ENCODE measurements at regions not wholly inside any gene's neighbourhood (a gene's known extent, or its start where the extent isn't known, plus 50 kb on each side); places are given as distances from the start of the nearest gene placed in this dataset.

- no peaks in the 10 kb centered on the region for H3K79me2 ChIP-seq (ENCODE audit: insufficient read depth, low read length)
- peaks cover 3% of the 10 kb centered on the region for H3K27me3 Mint-ChIP-seq (ENCODE audit: low read depth, unreplicated experiment)
- no peaks in the 10 kb centered on the region for H3K36me3 ChIP-seq (ENCODE audit: insufficient read depth, low read length)
- no peak overlapping the region for H2AFZ ChIP-seq (ENCODE audit: low read depth, low read length)
- H4K20me1 ChIP-seq (ENCODE audit: insufficient read depth, low read length): no peaks in the 10 kb centered on the region
- no peaks in the 10 kb centered on the region for H3K27me3 ChIP-seq (ENCODE audit: insufficient read depth, low read length)
- FAIRE-seq (no peak), DNase-seq (ENCODE audit: low read depth) (no peak)
- H3K9ac ChIP-seq (ENCODE audit: low read length): no peak overlapping the region
- H3K9me3 ChIP-seq (ENCODE audit: insufficient read depth, low read depth, low read length): no peaks in the 10 kb centered on the region
- H3K4me1 Mint-ChIP-seq (ENCODE audit: low read depth, unreplicated experiment): peaks cover 6% of the 10 kb centered on the region
- no peaks in the 10 kb centered on the region for H3K36me3 Mint-ChIP-seq (ENCODE audit: low read depth, unreplicated experiment)
- no peak overlapping the region for H3K4me3 ChIP-seq (ENCODE audit: insufficient read depth, low read depth, low read length)
- no peaks in the 10 kb centered on the region for H3K4me1 ChIP-seq (ENCODE audit: insufficient read depth, low read length)
- no peak overlapping the region for H3K4me3 Mint-ChIP-seq (ENCODE audit: unreplicated experiment)
- no peak overlapping the region for H3K27ac ChIP-seq (ENCODE audit: low read depth, low read length)
- TF ChIP-seq, protein P1, sequence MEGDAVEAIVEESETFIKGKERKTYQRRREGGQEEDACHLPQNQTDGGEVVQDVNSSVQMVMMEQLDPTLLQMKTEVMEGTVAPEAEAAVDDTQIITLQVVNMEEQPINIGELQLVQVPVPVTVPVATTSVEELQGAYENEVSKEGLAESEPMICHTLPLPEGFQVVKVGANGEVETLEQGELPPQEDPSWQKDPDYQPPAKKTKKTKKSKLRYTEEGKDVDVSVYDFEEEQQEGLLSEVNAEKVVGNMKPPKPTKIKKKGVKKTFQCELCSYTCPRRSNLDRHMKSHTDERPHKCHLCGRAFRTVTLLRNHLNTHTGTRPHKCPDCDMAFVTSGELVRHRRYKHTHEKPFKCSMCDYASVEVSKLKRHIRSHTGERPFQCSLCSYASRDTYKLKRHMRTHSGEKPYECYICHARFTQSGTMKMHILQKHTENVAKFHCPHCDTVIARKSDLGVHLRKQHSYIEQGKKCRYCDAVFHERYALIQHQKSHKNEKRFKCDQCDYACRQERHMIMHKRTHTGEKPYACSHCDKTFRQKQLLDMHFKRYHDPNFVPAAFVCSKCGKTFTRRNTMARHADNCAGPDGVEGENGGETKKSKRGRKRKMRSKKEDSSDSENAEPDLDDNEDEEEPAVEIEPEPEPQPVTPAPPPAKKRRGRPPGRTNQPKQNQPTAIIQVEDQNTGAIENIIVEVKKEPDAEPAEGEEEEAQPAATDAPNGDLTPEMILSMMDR (IDR thresholded peaks at IDR 0.05; ENCODE audit: insufficient read depth, low read depth, low read length): no peak
- TF ChIP-seq EZH2 (IDR thresholded peaks at IDR 0.05; ENCODE audit: insufficient read depth, low read length): no peak
- no peaks in the 10 kb centered on the region for H3K9me3 Mint-ChIP-seq (ENCODE audit: unreplicated experiment)
- no peak overlapping the region for H3K27ac Mint-ChIP-seq (ENCODE audit: unreplicated experiment)
- H3K4me2 ChIP-seq (ENCODE audit: low read length): no peak overlapping the region
Observed at GRCh38 chr2:147086715-147087114, 758.1 kb upstream of the ACVR2A start.

DNA sequence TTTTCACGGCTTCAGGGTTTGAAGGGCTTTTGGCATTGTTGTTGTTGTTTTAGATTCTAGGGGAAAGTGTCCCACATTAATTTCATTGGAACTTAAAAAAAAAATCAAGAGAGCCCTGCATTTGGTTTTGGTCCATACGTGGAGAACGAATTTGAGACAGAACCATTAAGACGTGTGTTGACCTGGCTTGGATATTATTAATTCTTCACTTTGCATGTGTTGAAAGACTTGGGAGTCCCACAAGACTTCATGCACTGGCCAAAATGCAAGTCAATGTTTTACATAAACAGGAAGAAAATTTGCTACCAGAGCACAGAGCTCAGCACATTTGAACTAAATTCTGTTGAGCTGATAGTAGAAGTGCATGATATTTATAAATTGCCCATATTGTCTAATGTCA lies 761.2 kb upstream of the ACVR2A start:
- Mint-ChIP-seq H3K27ac (ENCODE audit: unreplicated experiment) (no peak overlapping the region), H3K36me3 (ENCODE audit: low read depth, unreplicated experiment) (no peaks in the 10 kb centered on the region), H3K4me1 (ENCODE audit: low read depth, unreplicated experiment) (peaks cover 6% of the 10 kb centered on the region), H3K27me3 (ENCODE audit: low read depth, unreplicated experiment) (no peaks in the 10 kb centered on the region), H3K4me3 (ENCODE audit: unreplicated experiment) (no peak overlapping the region), H3K9me3 (ENCODE audit: unreplicated experiment) (no peaks in the 10 kb centered on the region)
- Histone ChIP-seq H3K4me2 (ENCODE audit: low read length) (no peak overlapping the region), H3K4me3 (ENCODE audit: insufficient read depth, low read depth, low read length) (no peak overlapping the region), H4K20me1 (ENCODE audit: insufficient read depth, low read length) (no peaks in the 10 kb centered on the region), H3K27ac (ENCODE audit: low read depth, low read length) (no peak overlapping the region), H3K9ac (ENCODE audit: low read length) (no peak overlapping the region), H3K4me1 (ENCODE audit: insufficient read depth, low read length) (no peaks in the 10 kb centered on the region), H3K9me3 (ENCODE audit: insufficient read depth, low read depth, low read length) (no peaks in the 10 kb centered on the region), H3K27me3 (ENCODE audit: insufficient read depth, low read length) (no peaks in the 10 kb centered on the region), H3K79me2 (ENCODE audit: insufficient read depth, low read length) (no peaks in the 10 kb centered on the region), H3K36me3 (ENCODE audit: insufficient read depth, low read length) (no peaks in the 10 kb centered on the region), H2AFZ (ENCODE audit: low read depth, low read length) (no peak overlapping the region)
- DNase-seq (ENCODE audit: low read depth) (no peak), FAIRE-seq (no peak)
- no peak for TF ChIP-seq EZH2 (IDR thresholded peaks at IDR 0.05; ENCODE audit: insufficient read depth, low read length)

GRCh38 chr2:147082850-147083522 lies 761.8 kb upstream of the ACVR2A start:
- no peak overlapping the region for H3K27ac Mint-ChIP-seq (ENCODE audit: unreplicated experiment)
- no peaks in the 10 kb centered on the region for H3K27me3 ChIP-seq (ENCODE audit: insufficient read depth, low read length)
- H2AFZ ChIP-seq (ENCODE audit: low read depth, low read length): no peak overlapping the region

More at GRCh38 chr2:147082850-147083522, 761.8 kb upstream of the ACVR2A start:
- H3K36me3 Mint-ChIP-seq (ENCODE audit: low read depth, unreplicated experiment): no peaks in the 10 kb centered on the region
- H3K79me2 ChIP-seq (ENCODE audit: insufficient read depth, low read length): no peaks in the 10 kb centered on the region
- no peaks in the 10 kb centered on the region for H3K27me3 Mint-ChIP-seq (ENCODE audit: low read depth, unreplicated experiment)
- H3K9me3 Mint-ChIP-seq (ENCODE audit: unreplicated experiment): no peaks in the 10 kb centered on the region
- no peak overlapping the region for H3K4me3 ChIP-seq (ENCODE audit: insufficient read depth, low read depth, low read length)
- H3K4me1 Mint-ChIP-seq (ENCODE audit: low read depth, unreplicated experiment): peaks cover 6% of the 10 kb centered on the region
- H3K9me3 ChIP-seq (ENCODE audit: insufficient read depth, low read depth, low read length): no peaks in the 10 kb centered on the region
- no peaks in the 10 kb centered on the region for H3K4me1 ChIP-seq (ENCODE audit: insufficient read depth, low read length)
- H3K27ac ChIP-seq (ENCODE audit: low read depth, low read length): no peak overlapping the region
- H3K9ac ChIP-seq (ENCODE audit: low read length): no peak overlapping the region
- no peak overlapping the region for H3K4me2 ChIP-seq (ENCODE audit: low read length)
- TF ChIP-seq, protein P1 (IDR thresholded peaks at IDR 0.05; ENCODE audit: insufficient read depth, low read depth, low read length): peak; percentile 98
- TF ChIP-seq EZH2 (IDR thresholded peaks at IDR 0.05; ENCODE audit: insufficient read depth, low read length): no peak
- no peaks in the 10 kb centered on the region for H4K20me1 ChIP-seq (ENCODE audit: insufficient read depth, low read length)
- DNase-seq (ENCODE audit: low read depth) (peak; percentile 32), FAIRE-seq (no peak)
- no peak overlapping the region for H3K4me3 Mint-ChIP-seq (ENCODE audit: unreplicated experiment)
- no peaks in the 10 kb centered on the region for H3K36me3 ChIP-seq (ENCODE audit: insufficient read depth, low read length)

Measured in astrocyte (in vitro differentiated cells and primary cell).